Loucy (cell line): ENCODE measurements at regions not wholly inside any gene's neighbourhood (a gene's known extent, or its start where the extent isn't known, plus 50 kb on each side); places are given as distances from the start of the nearest gene placed in this dataset.

Experiments used
- H2AFZ ChIP-seq: fragments of 200-600 bp; sonication (generic); 2 replicates; pipeline ENCODE4 v1.6.0; 2016; ENCODE audit warnings: antibody characterized with exemption, mild to moderate bottlenecking, low read length, moderate library complexity
- H3F3A ChIP-seq: fragments of 200-600 bp; 2 replicates; pipeline ENCODE4 v1.6.0; 2016; ENCODE audit warnings: antibody characterized with exemption, low read depth, mild to moderate bottlenecking
- H3K27me3 ChIP-seq: fragments of 200-600 bp; sonication (generic); 2 replicates; pipeline ENCODE4 v1.6.1; 2014; ENCODE audit warnings: low read length, mild to moderate bottlenecking; ENCODE audit not compliant: insufficient read depth, poor library complexity, severe bottlenecking
- H3K36me3 ChIP-seq: fragments of 200-600 bp; sonication (generic); 2 replicates; pipeline ENCODE4 v1.6.1; 2016; ENCODE audit warnings: low read length; ENCODE audit not compliant: insufficient read depth
- H3K4me1 ChIP-seq: fragments of 200-600 bp; sonication (generic); 2 replicates; pipeline ENCODE4 v1.5.1; 2014; ENCODE audit warnings: low read length, mild to moderate bottlenecking; ENCODE audit not compliant: insufficient read depth, poor library complexity, severe bottlenecking
- H3K4me2 ChIP-seq: fragments of 200-600 bp; sonication (generic); 2 replicates; pipeline ENCODE4 v1.6.0; 2014; ENCODE audit warnings: antibody characterized with exemption, low read length, low read depth, mild to moderate bottlenecking; ENCODE audit not compliant: poor library complexity, severe bottlenecking
- H3K4me3 ChIP-seq: fragments of 200-600 bp; sonication (generic); 2 replicates; pipeline ENCODE4 v1.5.1; 2014; ENCODE audit warnings: low read length, mild to moderate bottlenecking, mixed read lengths; ENCODE audit not compliant: poor library complexity, severe bottlenecking
- H3K79me2 ChIP-seq: fragments of 200-600 bp; sonication (generic); 2 replicates; pipeline ENCODE4 v1.6.1; 2014; ENCODE audit warnings: low read length; ENCODE audit not compliant: insufficient read depth
- H3K9ac ChIP-seq: fragments of 200-600 bp; sonication (generic); 2 replicates; pipeline ENCODE4 v1.6.0; 2014; ENCODE audit warnings: mild to moderate bottlenecking, low read depth, low read length, moderate library complexity; ENCODE audit not compliant: poor library complexity, severe bottlenecking
- H3K9me2 ChIP-seq: fragments of 200-600 bp; sonication (generic); replicated peaks from 2 replicates; pipeline ENCODE4 v1.6.1; 2016; ENCODE audit warnings: low read depth, low read length, mixed read lengths
- H3K9me3 ChIP-seq: fragments of 200-600 bp; sonication (generic); 2 replicates; pipeline ENCODE4 v1.6.1; 2014; ENCODE audit warnings: mild to moderate bottlenecking, antibody characterized with exemption, low read length, low read depth; ENCODE audit not compliant: insufficient read depth
- H4K20me1 ChIP-seq: fragments of 200-600 bp; sonication (generic); 2 replicates; pipeline ENCODE4 v1.6.0; 2014; ENCODE audit warnings: antibody characterized with exemption, low read length, mild to moderate bottlenecking; ENCODE audit not compliant: insufficient read depth, poor library complexity, severe bottlenecking
- EZH2phosphoT487 ChIP-seq: fragments of 200-600 bp; IDR thresholded peaks from 2 replicates; pipeline ENCODE4 v1.6.1; 2018; ENCODE audit warnings: antibody characterized with exemption, mild to moderate bottlenecking, moderate library complexity, borderline replicate concordance
- TF ChIP-seq, protein P1 (sequence below): fragments of 200-600 bp; sonication (generic); conservative IDR thresholded peaks from 2 replicates; pipeline ENCODE4 v1.5.1; 2014; ENCODE audit warnings: mild to moderate bottlenecking, antibody characterized with exemption, low read length

DNA sequence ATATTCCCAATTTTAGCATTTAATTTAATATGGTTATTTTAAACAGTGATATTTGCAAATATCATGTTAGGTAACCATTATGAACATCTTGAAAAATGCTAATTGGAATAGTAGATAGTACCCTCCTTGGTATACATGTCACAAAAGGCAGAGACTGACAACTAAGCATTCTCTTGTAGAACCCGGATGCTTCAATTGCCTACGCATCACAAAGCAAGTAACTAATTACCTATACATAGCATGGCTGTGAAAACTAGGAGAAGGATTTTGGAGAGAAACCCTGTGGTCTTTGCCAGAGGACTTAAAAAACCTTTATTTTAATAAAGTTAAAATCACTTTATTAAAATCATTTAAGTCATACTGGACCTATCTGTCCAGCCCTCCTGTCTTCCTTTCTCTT, 764.1 kb upstream of the TENM3 start:
- Histone ChIP-seq H3K4me1 (no peaks in the 10 kb centered on the region), H3F3A (no peaks in the 10 kb centered on the region), H2AFZ (no peak overlapping the region), H3K4me2 (no peak overlapping the region), H3K9ac (no peak overlapping the region), H3K9me2 (no peaks in the 10 kb centered on the region), H4K20me1 (no peaks in the 10 kb centered on the region), H3K27me3 (no peaks in the 10 kb centered on the region), H3K79me2 (no peaks in the 10 kb centered on the region), H3K9me3 (no peaks in the 10 kb centered on the region), H3K4me3 (no peak overlapping the region), H3K36me3 (no peaks in the 10 kb centered on the region)
- TF ChIP-seq, protein P1, sequence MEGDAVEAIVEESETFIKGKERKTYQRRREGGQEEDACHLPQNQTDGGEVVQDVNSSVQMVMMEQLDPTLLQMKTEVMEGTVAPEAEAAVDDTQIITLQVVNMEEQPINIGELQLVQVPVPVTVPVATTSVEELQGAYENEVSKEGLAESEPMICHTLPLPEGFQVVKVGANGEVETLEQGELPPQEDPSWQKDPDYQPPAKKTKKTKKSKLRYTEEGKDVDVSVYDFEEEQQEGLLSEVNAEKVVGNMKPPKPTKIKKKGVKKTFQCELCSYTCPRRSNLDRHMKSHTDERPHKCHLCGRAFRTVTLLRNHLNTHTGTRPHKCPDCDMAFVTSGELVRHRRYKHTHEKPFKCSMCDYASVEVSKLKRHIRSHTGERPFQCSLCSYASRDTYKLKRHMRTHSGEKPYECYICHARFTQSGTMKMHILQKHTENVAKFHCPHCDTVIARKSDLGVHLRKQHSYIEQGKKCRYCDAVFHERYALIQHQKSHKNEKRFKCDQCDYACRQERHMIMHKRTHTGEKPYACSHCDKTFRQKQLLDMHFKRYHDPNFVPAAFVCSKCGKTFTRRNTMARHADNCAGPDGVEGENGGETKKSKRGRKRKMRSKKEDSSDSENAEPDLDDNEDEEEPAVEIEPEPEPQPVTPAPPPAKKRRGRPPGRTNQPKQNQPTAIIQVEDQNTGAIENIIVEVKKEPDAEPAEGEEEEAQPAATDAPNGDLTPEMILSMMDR = no peak
- no peak for TF ChIP-seq EZH2phosphoT487

DNA sequence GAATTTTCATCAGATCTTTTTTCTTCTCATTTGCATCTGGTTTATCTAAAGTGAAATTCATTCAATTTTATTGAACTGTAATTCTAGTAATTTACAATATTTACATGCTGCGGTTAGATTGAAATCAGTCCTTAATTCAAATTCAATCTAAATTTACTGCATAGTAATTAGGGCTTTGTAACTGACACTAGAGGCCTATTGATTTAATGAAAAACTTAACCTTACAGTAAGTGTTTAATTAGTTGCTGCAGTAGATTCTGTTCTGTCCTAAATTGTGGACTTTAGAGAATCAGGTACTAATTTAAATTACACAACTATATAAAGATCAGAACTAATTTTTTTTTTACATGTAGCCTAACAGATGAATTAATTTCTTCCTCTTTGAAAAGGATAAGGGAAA, 758.8 kb upstream of the TENM3 start:
- Histone ChIP-seq H3K9me2 (no peaks in the 10 kb centered on the region), H3K9me3 (no peaks in the 10 kb centered on the region), H3K9ac (no peak overlapping the region), H3K4me2 (no peak overlapping the region), H3K4me3 (no peak overlapping the region), H4K20me1 (no peaks in the 10 kb centered on the region), H3K27me3 (no peaks in the 10 kb centered on the region), H3K4me1 (no peaks in the 10 kb centered on the region), H3K79me2 (no peaks in the 10 kb centered on the region), H3K36me3 (no peaks in the 10 kb centered on the region), H2AFZ (no peak overlapping the region), H3F3A (no peaks in the 10 kb centered on the region)
- TF ChIP-seq, protein P1 = no peak
- no peak for TF ChIP-seq EZH2phosphoT487

DNA sequence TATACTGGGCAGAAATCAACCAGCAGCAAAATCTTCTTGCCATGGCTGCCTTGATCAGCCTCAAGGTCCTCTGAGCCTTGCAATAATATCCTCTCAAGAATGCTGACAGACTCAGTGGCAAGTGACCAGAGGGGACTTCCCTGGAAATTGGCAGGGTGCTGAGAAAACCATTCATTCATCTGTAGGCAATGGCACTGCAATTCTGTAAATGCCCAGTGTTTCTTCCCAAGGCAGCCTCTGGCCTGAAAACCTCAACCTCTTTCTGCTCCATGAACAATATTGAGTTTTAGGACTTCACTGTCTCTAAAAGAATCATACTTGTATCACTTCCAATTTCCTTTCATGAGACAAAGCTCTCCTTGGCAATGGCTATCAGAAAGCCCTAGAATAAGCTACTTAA, 754.3 kb upstream of the TENM3 start:
- H3K9ac ChIP-seq = no peak overlapping the region
- no peak overlapping the region for H3K4me3 ChIP-seq
- TF ChIP-seq, protein P1 = no peak
- no peak for TF ChIP-seq EZH2phosphoT487
- no peaks in the 10 kb centered on the region for H3K27me3 ChIP-seq
- H3K4me1 ChIP-seq = no peaks in the 10 kb centered on the region
- no peaks in the 10 kb centered on the region for H3K79me2 ChIP-seq
- no peak overlapping the region for H2AFZ ChIP-seq
- H3K36me3 ChIP-seq = no peaks in the 10 kb centered on the region
- no peaks in the 10 kb centered on the region for H3F3A ChIP-seq
- no peaks in the 10 kb centered on the region for H4K20me1 ChIP-seq
- H3K4me2 ChIP-seq = no peak overlapping the region
- H3K9me2 ChIP-seq = no peaks in the 10 kb centered on the region
- no peaks in the 10 kb centered on the region for H3K9me3 ChIP-seq
